Pons (tissue), 1 donor: ENCODE measurements at regions not wholly inside any gene's neighbourhood (a gene's known extent, or its start where the extent isn't known, plus 50 kb on each side); places are given as distances from the start of the nearest gene placed in this dataset.

Experiments used
- DNase-seq: peaks from one replicate; pipeline ENCODE4 v3.0.0-alpha.2; 2016; ENCODE audit warnings: low spot score

- no peak for DNase-seq
Observed at GRCh38 chr20:24106150-24106800, 117.7 kb upstream of the GGTLC1 start.

- no peak for DNase-seq
Observed at GRCh38 chr20:24102749-24103333, 114.3 kb upstream of the GGTLC1 start.

GRCh38 chr20:24102290-24102689, 113.7 kb upstream of the GGTLC1 start:
- no peak for DNase-seq

GRCh38 chr20:24100370-24101011, 111.9 kb upstream of the GGTLC1 start:
- peak; percentile 63 for DNase-seq

GRCh38 chr20:24098886-24099285, 110.3 kb upstream of the GGTLC1 start:
- no peak for DNase-seq

- no peak for DNase-seq
Observed at GRCh38 chr20:24097506-24098245, 109.1 kb upstream of the GGTLC1 start.

- no peak for DNase-seq
Observed at GRCh38 chr20:24096864-24097450, 108.4 kb upstream of the GGTLC1 start.

- DNase-seq: no peak
Observed at GRCh38 chr20:24096264-24096663, 107.7 kb upstream of the GGTLC1 start.

- DNase-seq: no peak
Observed at GRCh38 chr20:24095756-24096155, 107.2 kb upstream of the GGTLC1 start.

GRCh38 chr20:24095303-24095702, 106.7 kb upstream of the GGTLC1 start:
- DNase-seq: no peak

GRCh38 chr20:24089576-24089975, 101.0 kb upstream of the GGTLC1 start:
- no peak for DNase-seq

- no peak for DNase-seq
Observed at GRCh38 chr20:24086121-24086520, 97.5 kb upstream of the GGTLC1 start.

GRCh38 chr20:24084281-24084680, 95.7 kb upstream of the GGTLC1 start:
- no peak for DNase-seq

GRCh38 chr20:24081077-24081476, 92.5 kb upstream of the GGTLC1 start:
- DNase-seq: no peak

- DNase-seq: no peak
Observed at GRCh38 chr20:24079661-24080412, 91.3 kb upstream of the GGTLC1 start.

GRCh38 chr20:24077145-24077544, 88.6 kb upstream of the GGTLC1 start:
- no peak for DNase-seq

- no peak for DNase-seq
Observed at GRCh38 chr20:24070679-24071078, 82.1 kb upstream of the GGTLC1 start.

GRCh38 chr20:24066076-24066700, 77.6 kb upstream of the GGTLC1 start:
- DNase-seq: no peak

- no peak for DNase-seq
Observed at GRCh38 chr20:24064915-24065314, 76.3 kb upstream of the GGTLC1 start.

- no peak for DNase-seq
Observed at GRCh38 chr20:24064092-24064491, 75.5 kb upstream of the GGTLC1 start.

- DNase-seq: no peak
Observed at GRCh38 chr20:24063100-24063499, 74.5 kb upstream of the GGTLC1 start.
